Activated T-helper 9 cell treated with anti-CD3 and anti-CD28 coated beads, Interleukin-2, amount 50 U/mL, for 16 hours (primary cell): ENCODE measurements at regions not wholly inside any gene's neighbourhood (a gene's known extent, or its start where the extent isn't known, plus 50 kb on each side); places are given as distances from the start of the nearest gene placed in this dataset.
"Not testable (repeated sequence)": the region's sequence is repeated elsewhere in the genome, so short reads cannot be mapped to it uniquely, and the experiment has no call there.

ENCODE experiments used
- DNase-seq: peaks from one replicate; pipeline ENCODE4 v3.0.0-alpha.2; 2020; ENCODE audit warnings: low read depth

DNA sequence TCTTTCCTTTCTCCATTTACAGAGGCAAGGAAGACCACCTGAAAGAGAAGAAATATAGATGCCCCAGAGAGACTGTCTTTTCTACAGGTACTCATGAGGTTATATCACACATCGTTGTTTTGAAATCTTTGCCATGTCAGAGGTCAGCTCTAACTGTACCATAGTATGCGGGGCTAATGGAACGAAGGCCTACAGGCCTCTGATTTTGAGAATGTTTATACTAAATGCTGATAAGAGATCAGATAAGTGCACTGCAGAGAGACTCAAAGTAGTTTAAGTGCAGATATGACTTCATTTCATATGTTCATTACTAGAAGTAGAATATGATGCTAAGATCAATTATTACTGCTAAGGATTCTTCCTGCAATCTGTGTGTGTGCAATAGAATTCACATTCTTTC, 1005.0 kb downstream of the GALC start:
- no peak for DNase-seq

DNA sequence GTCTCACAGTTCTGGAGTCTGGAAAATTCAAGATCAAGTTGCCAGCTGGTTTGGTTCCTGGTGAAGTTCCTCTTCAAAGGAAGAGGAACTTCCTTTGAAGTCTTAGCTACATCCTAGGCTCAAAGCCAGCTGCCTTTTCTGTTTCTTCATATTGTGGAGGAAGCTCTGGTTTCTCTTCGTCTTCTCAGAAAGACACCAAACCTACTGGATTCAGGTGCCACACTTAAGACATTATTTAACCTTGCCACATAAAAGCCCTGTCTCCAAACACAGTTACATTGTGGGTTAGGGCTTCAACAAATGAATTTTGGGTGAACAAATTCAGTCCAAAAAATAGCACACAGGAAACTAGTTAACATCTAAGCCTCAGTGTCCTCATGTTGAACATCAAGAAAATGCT, 1019.8 kb downstream of the GALC start:
- DNase-seq: no peak

DNA sequence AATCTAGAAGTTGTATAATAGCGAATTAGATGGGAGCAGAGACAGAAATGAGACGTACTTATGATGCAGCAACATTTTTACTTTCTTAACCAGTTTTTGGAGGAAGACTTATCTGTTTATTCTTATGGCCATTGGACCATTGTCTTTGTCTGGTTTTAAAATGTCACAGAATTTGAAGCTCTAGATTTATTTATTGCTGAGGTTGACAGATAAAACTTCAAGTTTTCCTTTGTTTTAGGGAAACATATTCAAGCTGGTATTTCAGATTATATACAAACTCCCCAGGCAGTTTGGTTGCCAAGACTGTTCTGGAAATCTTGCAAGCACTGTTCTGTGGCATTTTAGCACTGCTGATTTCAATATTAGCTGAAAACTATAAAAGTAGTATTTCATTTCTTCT, 1021.7 kb downstream of the GALC start:
- no peak for DNase-seq

DNA sequence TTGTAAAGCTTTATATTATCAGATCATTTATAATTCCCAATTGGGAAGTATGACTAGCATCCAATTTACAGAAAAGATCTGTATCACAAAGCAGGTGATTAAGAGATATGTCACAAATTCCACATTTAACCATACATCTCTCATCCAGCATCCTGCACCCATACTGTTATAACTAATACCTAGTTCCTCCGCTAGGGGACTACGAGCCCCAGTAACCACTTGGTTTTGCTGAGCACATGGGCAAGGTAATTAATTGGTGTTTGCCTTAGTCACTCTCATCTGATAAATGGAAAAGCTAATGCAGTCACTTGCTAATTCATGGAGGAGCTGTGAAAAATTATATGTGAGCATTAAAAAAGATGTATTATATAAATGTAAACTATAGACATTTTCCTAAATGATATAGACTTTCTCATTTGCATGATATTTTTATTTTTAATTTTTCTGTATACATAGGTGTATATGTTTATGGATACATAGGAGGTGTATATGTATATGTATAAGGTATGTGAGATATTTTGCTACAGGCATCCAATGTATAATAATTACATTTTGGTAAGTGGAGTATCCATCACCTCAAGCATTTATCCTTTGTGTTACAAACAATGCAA, 1031.8 kb downstream of the GALC start:
- DNase-seq: no peak

DNA sequence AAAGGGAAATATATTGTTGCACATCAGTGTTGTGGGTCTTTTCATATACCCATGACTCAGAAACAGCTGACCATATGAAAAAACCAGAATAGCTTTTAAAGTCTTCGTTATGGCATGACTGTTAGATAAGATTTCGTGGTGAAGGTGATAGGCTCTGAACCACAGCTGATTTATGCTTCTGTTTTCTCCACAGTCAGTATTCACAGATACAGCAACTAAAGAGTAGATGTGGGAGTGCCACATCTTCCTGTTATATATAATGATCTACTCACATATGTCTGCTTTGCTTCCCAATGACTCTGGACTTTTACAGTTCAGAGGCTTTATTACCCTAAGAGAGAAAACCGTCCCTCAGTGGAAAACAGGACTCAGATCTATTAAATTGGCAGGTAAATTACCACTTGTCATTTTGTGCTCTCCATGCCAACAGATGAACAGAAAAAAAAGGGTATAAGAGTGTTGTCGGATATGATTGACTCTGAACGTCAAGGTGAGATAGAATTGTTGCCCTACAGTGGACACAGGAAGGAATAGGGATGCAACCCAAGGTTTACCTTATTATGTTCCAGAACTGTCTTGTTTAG, 1037.1 kb downstream of the GALC start:
- DNase-seq: no peak

DNA sequence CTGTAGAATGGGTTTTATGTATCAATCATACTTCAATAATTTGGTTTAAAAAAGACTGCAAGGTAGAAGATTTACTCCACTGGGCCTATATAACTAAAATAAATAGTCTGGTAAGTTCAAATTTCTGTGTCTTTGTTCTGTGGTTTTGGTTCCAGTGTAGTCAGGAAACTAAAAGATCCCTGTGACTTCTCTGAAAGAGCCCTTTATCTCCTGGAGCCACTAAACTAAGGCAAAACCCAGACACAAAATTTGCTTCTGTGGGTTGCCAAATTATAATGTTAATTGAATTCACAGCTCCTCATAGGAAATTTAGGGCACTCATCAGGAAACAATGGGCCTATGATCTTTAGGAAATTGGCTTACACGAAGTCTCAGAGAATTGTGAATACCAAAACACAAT, 1038.4 kb downstream of the GALC start:
- DNase-seq: no peak

DNA sequence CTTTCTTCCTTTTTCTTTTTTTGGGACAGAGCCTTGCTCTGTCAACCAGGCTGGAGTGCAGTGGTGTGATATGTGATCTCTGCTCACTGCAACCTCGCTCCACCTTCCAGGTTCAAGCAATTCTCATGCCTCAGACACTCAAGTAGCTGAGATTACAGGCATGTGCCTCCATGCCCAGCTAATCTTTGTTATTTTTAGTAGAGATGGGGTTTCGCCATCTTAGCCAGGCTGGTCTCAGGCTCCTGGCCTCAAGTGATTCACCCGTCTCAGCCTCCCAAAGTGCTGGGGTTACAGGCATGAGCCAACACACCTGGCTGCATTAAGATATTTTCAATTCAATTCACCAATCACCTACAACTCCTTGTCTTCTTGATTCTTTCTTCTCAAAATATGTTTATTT, 1046.5 kb downstream of the GALC start:
- no peak for DNase-seq

DNA sequence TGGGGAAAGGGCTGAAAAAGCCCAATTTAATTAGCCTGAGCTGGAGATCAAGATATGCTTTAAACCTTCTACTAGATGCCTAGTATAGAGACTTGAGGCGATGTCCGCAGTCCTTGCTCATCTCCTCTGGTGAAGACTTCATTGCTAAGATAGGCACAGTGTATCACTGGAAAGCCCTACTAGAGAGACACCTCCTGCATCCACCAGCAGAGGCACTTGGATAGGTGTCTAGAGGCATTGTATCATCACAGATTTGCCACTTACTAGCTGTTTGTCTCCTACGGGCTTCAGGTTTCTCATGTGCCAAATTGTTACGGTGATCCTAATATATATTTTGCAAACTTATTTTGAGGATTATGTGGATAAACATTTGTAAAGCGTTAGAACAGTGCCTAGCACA, 1048.5 kb downstream of the GALC start:
- no peak for DNase-seq

DNA sequence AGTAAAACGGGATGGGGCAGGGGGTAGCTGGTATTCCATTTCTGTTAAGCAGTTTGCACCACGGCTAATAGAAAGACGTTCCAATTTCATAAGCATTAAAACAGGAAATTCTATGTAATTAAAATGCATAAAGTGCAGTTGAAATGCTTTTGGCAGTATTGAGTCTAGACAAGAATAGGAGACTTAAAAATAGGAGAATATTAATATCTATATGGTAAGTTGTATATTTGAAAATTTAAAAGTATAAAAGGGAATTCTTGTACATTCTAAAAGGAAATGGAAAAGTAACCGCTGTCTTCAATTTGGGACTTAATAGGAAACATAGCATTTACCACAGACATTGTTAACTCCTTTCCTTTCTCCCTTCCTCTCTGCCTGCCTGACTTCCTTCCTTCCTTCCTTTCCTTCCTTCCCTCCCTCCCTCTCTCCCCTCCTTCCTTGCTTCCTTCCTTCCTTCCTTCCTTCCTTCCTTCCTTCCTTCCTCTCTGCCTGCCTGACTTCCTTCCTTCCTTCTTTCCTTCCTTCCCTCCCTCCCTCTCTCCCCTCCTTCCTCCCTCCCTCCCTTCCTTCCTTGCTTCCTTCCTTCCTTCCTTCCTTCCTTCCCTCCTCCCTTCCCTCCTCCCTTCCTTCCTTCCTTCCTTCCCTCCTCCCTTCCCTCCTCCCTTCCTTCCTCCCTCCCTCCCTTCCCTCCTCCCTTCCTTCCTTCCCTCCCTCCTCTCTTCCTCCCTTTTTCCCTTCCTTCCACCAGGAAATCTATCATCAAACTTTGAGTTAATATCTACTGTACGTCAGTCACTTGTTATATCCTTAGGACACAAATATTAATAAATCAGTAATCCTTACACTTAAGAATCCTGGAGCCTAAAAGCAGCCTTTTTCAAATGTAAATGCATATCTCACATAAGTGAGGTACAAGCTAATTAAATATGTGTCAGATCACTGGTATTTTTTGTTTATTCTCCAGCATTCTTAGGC, 1049.3 kb downstream of the GALC start:
- DNase-seq: no peak

DNA sequence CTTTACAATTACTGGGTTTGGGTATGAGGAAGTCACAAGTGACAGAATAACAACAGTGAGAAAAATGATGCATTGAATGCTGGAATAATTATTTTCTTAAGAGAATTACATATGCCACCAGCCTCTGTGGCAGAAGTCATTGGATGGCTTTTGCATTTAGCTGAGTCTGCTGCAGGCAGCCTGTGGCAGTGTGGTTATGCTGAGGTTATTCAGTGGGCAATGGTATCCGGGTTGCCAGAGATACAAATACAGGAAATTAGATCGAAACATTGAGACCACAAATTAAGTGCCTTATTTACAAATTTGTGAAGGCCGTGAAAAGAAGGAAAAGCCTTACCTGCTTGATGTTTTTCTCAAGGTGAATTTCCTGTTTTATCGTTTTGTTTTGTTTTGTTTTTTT, 1050.0 kb downstream of the GALC start:
- no peak for DNase-seq

DNA sequence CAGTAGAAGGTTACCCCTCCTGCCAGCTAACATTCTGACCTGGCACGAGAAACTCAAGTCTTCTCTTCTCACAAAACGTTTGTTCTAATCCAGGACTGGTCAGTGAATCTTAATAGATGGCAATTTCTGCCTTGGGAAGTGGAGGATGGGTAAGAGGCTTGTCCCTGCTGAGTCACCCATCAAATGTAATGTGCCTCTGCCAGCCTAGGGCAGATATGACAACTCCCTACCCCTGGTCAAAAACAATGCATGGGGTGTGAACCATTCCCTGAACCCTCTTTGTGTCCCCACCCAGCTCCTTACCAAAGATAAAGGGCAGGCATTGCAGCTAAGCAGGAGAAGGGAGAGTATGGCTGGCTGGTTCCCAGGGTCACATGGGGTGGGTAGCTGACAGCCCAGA, 1052.9 kb downstream of the GALC start:
- no peak for DNase-seq

DNA sequence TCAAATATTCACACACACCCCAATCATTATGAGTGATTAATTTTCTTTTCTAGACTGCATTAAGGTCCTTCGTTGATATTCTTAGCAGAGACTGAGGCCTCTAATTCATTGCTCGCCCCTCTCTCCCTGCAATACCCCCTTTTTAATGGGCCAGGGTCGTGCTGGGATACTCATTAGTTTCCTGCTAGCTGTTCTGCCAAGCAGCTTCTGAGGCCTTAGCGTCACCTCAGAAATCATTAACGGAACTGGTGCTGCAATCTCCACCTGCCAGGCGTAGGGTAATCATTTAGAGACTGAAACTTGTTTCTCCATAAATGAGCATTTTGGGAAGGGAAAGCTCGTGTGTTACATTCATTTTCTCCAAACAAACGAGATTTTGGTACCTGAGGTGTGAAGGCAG, 1054.7 kb downstream of the GALC start:
- DNase-seq: no peak

DNA sequence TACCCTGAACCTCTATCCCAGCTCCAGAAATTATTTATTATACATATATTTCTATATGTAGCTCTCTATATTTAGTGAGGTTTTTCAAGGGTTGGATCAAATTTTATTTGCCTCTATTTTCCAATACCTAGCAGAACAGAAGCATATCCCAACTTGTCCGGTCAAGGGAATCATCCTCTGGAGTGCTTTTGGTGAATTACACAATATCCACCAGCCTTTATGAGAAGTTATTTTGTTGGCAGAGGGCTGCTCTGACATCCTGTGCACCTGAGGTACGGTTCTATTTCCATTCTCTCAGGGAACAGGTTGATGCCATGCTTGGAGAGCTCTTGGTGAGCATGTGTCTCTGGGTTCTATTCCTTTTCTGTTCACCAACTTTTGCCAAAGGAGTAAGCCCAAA, 1056.4 kb downstream of the GALC start:
- no peak for DNase-seq

DNA sequence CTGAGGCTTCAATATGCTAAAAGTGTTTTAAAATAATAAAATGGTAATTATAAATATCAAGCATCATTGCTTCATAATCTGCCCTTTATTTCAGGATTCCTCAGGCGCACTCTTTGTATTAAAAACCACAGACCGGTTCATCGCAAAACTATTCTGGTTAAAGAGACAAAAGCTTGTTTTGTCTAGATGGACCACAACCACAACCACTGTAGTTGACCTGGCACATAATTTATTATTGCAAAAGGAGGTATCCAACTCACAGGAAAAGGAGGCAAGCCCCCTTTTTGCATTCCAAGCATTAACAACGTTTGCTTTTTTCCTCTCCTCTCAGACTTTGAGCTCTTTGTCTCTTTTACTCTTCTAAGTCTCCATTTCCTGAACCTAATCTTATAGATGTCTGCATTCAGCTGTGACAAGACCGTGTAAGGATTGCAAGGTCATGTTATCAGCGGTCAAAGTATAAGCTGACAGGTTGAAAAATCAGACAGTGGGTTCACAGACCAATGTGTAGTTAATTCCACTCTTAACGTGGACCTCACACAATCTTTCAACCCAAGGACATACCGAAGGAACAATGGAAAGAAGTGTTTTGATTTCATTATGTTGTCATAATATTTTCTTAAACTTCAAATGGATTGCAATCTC, 1057.6 kb downstream of the GALC start:
- DNase-seq: no peak

DNA sequence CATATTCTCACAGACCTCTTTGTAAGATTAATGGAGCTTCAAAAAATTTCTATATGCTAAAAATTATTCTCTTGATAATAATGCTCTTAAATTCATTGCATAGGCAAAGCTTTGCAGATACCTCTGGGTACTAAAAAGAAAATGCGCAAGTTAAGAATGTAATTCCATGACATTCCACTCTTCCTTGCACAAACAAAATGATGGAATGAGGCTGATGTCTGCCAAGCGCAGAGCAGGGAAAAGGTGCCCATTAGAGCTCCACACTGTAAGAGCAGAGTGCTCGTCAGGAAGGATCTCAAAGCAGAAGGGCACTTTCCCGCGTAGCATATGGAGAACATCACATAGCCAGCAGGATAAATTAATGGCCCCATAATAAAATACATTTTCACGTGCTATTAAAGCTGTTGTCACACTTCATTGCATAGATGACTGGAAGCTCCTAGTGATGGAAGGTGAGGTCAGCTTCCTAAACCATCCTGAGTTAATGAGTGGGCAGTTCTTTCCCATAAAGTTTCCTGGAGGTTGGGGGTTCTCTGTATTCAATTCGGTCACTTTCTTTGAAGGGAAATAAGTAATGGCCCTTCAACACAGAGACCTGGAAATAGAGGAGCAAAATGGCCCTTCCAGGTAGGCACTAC, 1058.9 kb downstream of the GALC start:
- no peak for DNase-seq

DNA sequence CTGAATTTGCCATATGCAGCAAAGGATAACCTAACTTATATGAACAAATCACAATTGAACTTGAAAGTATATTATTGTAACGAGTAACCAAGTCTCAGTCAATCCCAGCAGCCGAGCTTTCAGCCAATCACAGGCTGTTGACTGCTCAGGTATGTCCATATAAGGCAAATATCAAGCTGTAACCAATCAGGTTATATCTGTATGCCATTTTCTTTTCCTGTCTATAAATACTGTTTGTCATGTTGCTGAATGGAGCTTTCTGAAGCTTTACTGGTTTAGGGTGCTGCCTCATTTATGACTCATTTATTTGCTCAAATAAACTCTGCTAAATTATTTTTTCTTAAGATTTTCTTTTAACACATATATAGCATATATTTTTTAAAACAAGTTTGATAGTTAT, 1059.5 kb downstream of the GALC start:
- DNase-seq: no peak

DNA sequence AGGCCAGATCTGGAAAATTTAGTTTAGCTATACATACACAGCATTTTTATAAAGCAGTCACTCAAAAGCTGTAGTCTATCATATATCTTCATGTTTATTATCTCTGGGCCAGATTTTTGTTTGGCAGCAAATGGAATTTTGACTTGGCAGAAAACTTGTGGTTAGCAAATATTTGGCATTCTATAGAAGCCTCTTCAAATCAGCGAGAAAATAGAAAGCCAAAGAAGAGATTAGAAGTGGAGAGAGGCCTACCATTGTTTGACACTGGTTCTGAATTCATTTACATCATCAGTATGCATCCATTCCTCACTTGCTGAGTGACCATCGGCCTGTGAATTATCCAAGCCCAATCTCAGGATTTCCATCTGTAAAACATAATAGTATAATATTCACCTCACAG, 1077.6 kb downstream of the GALC start:
- no peak for DNase-seq

DNA sequence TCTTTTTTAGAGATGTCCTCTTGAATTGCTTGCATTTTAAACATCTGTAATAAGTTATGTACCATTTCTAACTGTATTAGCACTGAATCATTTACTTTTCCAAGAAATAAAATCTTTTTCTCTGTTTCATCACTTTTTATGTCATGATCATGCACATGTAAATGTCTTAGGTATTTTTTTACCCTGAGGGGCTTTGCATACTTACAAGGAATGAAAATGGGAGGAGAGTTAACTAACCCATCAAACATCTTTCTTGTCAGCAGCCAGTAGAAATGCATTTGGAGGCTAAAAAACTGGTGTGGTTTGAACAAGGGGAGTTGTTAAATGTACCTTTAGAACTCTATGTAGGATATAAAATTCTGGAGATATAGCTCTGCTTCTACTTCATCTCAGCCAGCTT, 1080.3 kb downstream of the GALC start:
- no peak for DNase-seq

DNA sequence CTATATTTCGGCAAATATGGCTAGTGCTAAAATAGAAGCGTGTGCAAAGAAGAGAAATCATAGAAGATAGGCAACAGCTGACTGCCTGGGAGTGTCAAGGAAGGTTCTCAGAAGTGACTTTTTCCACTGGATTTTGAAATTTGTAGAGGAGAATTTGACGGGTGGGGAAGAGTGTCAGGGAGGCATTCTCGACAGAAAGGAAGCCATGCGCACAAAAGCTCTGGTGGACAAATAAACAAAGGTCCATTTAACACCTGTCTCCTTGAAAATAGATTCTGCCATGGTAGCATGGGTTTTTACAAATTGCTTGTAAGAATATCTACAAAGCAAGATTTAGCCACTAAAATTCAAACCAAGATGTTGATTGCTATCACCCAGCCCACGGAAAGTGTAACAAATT, 1081.5 kb downstream of the GALC start:
- DNase-seq: no peak

DNA sequence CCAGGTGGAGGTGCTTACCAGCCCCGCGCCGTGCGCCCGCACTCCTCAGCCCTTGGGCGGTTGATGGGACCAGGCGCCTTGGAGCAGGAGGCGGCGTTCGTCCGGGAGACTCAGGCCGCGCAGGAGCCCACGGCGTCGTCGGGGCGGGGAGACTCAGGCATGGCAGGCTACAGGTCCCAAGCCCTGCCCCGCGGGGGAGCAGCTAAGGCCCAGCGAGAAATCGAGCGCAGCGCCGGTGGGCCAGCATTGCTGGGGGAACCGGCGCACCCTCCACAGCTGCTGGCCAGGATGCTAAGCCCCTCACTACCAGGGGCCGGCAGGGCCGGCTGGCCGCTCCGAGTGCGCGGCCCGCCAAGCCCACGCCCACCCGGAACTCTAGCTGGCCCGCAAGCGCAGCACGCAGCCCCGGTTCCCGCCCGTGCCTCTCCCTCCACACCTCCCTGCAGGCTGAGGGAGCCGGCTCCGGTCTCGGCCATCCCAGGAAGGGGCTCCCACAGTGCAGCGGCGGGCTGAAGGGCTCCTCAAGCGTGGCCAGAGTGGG, 1087.5 kb downstream of the GALC start:
- not testable (repeated sequence) for DNase-seq

DNA sequence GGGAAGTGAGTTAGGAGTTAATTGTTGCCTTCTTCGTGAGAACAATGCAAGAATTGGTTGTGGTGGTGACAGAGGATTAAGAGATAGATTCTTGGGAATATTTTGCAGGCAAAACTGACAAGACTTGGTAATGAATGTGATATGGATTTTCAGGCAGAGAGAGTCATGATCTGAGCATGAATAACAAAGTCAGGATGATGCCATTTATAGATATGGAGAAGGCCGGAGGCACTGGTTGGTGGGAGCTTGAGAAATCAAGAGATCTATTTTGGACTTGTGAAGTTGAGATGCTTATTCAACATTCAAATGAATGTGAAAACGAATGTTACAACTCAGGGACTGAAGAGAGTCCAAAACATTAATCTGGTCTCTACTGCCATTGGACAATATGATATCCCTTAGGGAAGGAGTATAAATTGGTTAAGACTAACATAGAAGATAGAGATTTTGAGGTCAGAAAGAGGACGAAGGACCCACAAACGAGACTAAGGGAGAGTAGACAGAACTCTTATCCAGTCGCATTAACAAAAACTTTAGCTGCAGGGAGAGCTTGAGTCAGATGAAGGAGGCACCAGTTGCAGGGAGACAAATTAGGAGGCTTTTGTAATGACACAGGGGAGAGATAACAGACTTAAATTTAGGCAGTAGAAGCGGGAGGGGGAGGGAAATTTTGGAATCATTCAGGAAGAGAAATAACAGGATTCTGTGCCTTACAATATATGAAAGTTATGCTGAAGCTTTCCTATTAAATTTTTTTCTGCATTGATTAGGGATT, 1090.6 kb downstream of the GALC start:
- DNase-seq: no peak
